ENCODE measurements at regions not wholly inside any gene's neighbourhood (a gene's known extent, or its start where the extent isn't known, plus 50 kb on each side); places are given as distances from the start of the nearest gene placed in this dataset.

GRCh38 chr15:87201986-87202385, 1054.6 kb downstream of the NTRK3 start:
- H3K27ac ChIP-seq (ENCODE audit: insufficient read depth, low read length), result no peak overlapping the region
- H2BK15ac ChIP-seq (ENCODE audit: low read depth, low read length), result no peak overlapping the region
- no peaks in the 10 kb centered on the region for H3K9me1 ChIP-seq (ENCODE audit: insufficient read depth, low read length)
- no peaks in the 10 kb centered on the region for H3K79me1 ChIP-seq (ENCODE audit: low read depth in 1 of 2, low read length in 2 of 2)
- intact Hi-C loops (cut with micrococcal nuclease) (no loop called here), dilution Hi-C loops (cut with HindIII; ENCODE audit: low sequenced_read_pairs, unreplicated experiment) (no loop called here), in situ Hi-C loops (cut with MboI; ENCODE audit: low sequenced_read_pairs) (no loop called here)
- H2BK5ac ChIP-seq (ENCODE audit: low read depth, low read length, poor library complexity, severe bottlenecking), result no peak overlapping the region
- H3K4me1 ChIP-seq (ENCODE audit: control insufficient read depth, insufficient read depth, low read length), result no peaks in the 10 kb centered on the region
- ATAC-seq (ENCODE audit: low read depth) (no peak), DNase-seq (no peak)
- H4K91ac ChIP-seq (ENCODE audit: insufficient read depth, low read depth, low read length), result no peak overlapping the region
- no peak overlapping the region for H3K56ac ChIP-seq (ENCODE audit: extremely low read depth, insufficient read depth, low read length)
- no peak overlapping the region for H3K9ac ChIP-seq (ENCODE audit: low read depth, low read length)
- TF ChIP-seq CTCF (conservative IDR thresholded peaks at IDR 0.05; ENCODE audit: low read depth, low read length) (no peak), FOS (IDR thresholded peaks at IDR 0.05; ENCODE audit: low read depth, low read length) (no peak), CHD1 (IDR thresholded peaks at IDR 0.05; ENCODE audit: low read depth, low read length) (no peak), RCOR1 (IDR thresholded peaks at IDR 0.05; ENCODE audit: insufficient replicate concordance, low read length) (no peak), SMC3 (IDR thresholded peaks at IDR 0.05; ENCODE audit: low read depth, low read length) (no peak), MAZ (IDR thresholded peaks at IDR 0.05; ENCODE audit: borderline replicate concordance, low read depth, low read length) (no peak), RFX5 (IDR thresholded peaks at IDR 0.05; ENCODE audit: low read depth, low read length) (no peak), BHLHE40 (IDR thresholded peaks at IDR 0.05; ENCODE audit: low read depth, low read length) (no peak), CEBPB (IDR thresholded peaks at IDR 0.05; ENCODE audit: low read depth, low read length) (no peak), NFE2L2 (IDR thresholded peaks at IDR 0.05; ENCODE audit: low read depth, low read length) (no peak), RAD21 (IDR thresholded peaks at IDR 0.05; ENCODE audit: low read length) (no peak), POLR2A (IDR thresholded peaks at IDR 0.05; ENCODE audit: low read depth, low read length) (no peak), MXI1 (IDR thresholded peaks at IDR 0.05; ENCODE audit: borderline replicate concordance, low read depth, low read length) (no peak), MAFK (IDR thresholded peaks at IDR 0.05; ENCODE audit: low read depth, low read length) (no peak)
- TF ChIP-seq, protein P1, sequence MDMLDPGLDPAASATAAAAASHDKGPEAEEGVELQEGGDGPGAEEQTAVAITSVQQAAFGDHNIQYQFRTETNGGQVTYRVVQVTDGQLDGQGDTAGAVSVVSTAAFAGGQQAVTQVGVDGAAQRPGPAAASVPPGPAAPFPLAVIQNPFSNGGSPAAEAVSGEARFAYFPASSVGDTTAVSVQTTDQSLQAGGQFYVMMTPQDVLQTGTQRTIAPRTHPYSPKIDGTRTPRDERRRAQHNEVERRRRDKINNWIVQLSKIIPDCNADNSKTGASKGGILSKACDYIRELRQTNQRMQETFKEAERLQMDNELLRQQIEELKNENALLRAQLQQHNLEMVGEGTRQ (IDR thresholded peaks at IDR 0.05; ENCODE audit: low read depth, low read length), result no peak
- TF ChIP-seq, protein P2, sequence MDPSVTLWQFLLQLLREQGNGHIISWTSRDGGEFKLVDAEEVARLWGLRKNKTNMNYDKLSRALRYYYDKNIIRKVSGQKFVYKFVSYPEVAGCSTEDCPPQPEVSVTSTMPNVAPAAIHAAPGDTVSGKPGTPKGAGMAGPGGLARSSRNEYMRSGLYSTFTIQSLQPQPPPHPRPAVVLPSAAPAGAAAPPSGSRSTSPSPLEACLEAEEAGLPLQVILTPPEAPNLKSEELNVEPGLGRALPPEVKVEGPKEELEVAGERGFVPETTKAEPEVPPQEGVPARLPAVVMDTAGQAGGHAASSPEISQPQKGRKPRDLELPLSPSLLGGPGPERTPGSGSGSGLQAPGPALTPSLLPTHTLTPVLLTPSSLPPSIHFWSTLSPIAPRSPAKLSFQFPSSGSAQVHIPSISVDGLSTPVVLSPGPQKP (IDR thresholded peaks at IDR 0.05; ENCODE audit: borderline replicate concordance, low read depth, low read length), result no peak
- H3K23ac ChIP-seq (ENCODE audit: low read depth, low read length), result no peak overlapping the region
- no peak overlapping the region for H3K4me3 ChIP-seq (ENCODE audit: insufficient read depth, low read depth, low read length)
- H2BK20ac ChIP-seq (ENCODE audit: low read depth, low read length), result no peak overlapping the region
- H3K14ac ChIP-seq (replicated peaks; ENCODE audit: low read depth, low read length), result no peak overlapping the region
- H2AK9ac ChIP-seq (replicated peaks; ENCODE audit: low read depth, low read length, poor library complexity), result no peak overlapping the region
- H4K5ac ChIP-seq (ENCODE audit: low read depth, low read length), result no peak overlapping the region
- H3K36me3 ChIP-seq (ENCODE audit: control insufficient read depth, insufficient read depth, low read length), result no peaks in the 10 kb centered on the region
- no peaks in the 10 kb centered on the region for H3K27me3 ChIP-seq (ENCODE audit: control insufficient read depth, insufficient read depth, low read length)
- H2BK120ac ChIP-seq (ENCODE audit: low read depth, low read length), result no peak overlapping the region
- no peaks in the 10 kb centered on the region for H4K20me1 ChIP-seq (ENCODE audit: insufficient read depth, low read length)
- no peak overlapping the region for H4K8ac ChIP-seq (ENCODE audit: low read depth in 2 of 2, low read length in 2 of 2)
- H3K9me3 ChIP-seq (ENCODE audit: control insufficient read depth, insufficient read depth, low read length), result peaks cover 5% of the 10 kb centered on the region
- no peak overlapping the region for H2AFZ ChIP-seq (replicated peaks; ENCODE audit: low read length, poor library complexity)
- BruUV-seq (replicated peaks), result no TSS peak
- ChIA-PET POLR2A (ENCODE audit: unreplicated experiment) (no interaction called here), CTCF (no interaction called here)
- H3K18ac ChIP-seq (ENCODE audit: low read depth, low read length), result no peak overlapping the region
- no peak overlapping the region for H3K4ac ChIP-seq (ENCODE audit: low read depth, low read length)
- no CpG with 5 or more reads among the region's 2 CpGs for WGBS, 2 experiments (ENCODE audit: extremely low coverage in 2 of 2, insufficient read length in 1 of 2)
- no peak overlapping the region for H3K4me2 ChIP-seq (ENCODE audit: low read depth, low read length)
- no peak overlapping the region for H2AK5ac ChIP-seq (ENCODE audit: low read depth, low read length)
